Parathyroid adenoma (tissue), 2 donors: ENCODE measurements at regions not wholly inside any gene's neighbourhood (a gene's known extent, or its start where the extent isn't known, plus 50 kb on each side); places are given as distances from the start of the nearest gene placed in this dataset.

Experiments used
- H2AFZ ChIP-seq: fragments of 300-600 bp; sonication (generic); one replicate; pipeline ENCODE4 v1.7.0; 2017; ENCODE audit warnings: antibody characterized with exemption, mild to moderate bottlenecking
- H3K27ac ChIP-seq: fragments of 300-600 bp; sonication (generic); one replicate; pipeline ENCODE4 v1.7.0; 2017
- H3K27me3 ChIP-seq: fragments of 300-600 bp; sonication (generic); one replicate; pipeline ENCODE4 v1.7.0; 2017; ENCODE audit warnings: low read length; ENCODE audit not compliant: control insufficient read depth, insufficient read depth
- H3K36me3 ChIP-seq: fragments of 300-600 bp; sonication (generic); one replicate; pipeline ENCODE4 v1.7.0; 2017; ENCODE audit warnings: low read length; ENCODE audit not compliant: control insufficient read depth, insufficient read depth
- H3K4me1 ChIP-seq: fragments of 300-600 bp; sonication (generic); one replicate; pipeline ENCODE4 v1.7.0; 2017; ENCODE audit warnings: control low read depth
- H3K4me2 ChIP-seq: fragments of 300-600 bp; sonication (generic); one replicate; pipeline ENCODE4 v1.7.0; 2017; ENCODE audit warnings: low read length
- H3K4me3 ChIP-seq: fragments of 300-600 bp; sonication (generic); one replicate; pipeline ENCODE4 v1.7.0; 2017; ENCODE audit warnings: low read depth, low read length
- H3K79me2 ChIP-seq: fragments of 300-600 bp; sonication (generic); one replicate; pipeline ENCODE4 v1.7.0; 2017; ENCODE audit warnings: control low read depth
- H3K9ac ChIP-seq: fragments of 300-600 bp; sonication (generic); one replicate; pipeline ENCODE4 v1.7.0; 2017; ENCODE audit warnings: mild to moderate bottlenecking
- H3K9me3 ChIP-seq: fragments of 300-600 bp; sonication (generic); one replicate; pipeline ENCODE4 v1.7.0; 2017; ENCODE audit warnings: low read length; ENCODE audit not compliant: control insufficient read depth
- CTCF ChIP-seq: fragments of 300-600 bp; sonication (generic); IDR thresholded peaks from one replicate; pipeline ENCODE4 v1.7.0; 2017; ENCODE audit warnings: antibody characterized with exemption, mild to moderate bottlenecking
- donor health status: primary hyperparathyroidism.

DNA sequence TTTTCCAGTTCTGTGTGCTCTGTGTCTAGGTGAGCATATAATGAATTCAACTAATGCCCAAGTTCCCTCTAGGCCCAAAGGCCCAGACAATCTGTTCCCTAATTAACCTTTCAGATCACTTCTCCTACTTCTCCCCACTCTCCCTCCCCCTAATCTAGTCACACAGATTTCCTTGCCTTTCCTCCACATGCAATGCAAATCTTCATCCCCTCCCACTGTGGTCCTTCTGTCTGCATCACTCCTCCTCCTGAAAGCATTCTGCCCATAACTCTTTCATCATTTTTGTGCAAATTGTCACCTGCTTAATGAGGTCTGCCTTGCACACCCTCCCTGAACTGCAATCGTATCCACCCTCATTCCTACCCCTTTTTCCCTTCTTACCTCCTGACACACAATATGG lies 346.6 kb downstream of the FBXO8 start:
- no peak overlapping the region for H3K27ac ChIP-seq
- H3K9me3 ChIP-seq = no peaks in the 10 kb centered on the region
- TF ChIP-seq CTCF = no peak

GRCh38 chr4:173935622-173936405 lies 347.7 kb downstream of the FBXO8 start:
- Histone ChIP-seq H3K36me3 (no peaks in the 10 kb centered on the region), H3K79me2 (no peaks in the 10 kb centered on the region), H2AFZ (no peak overlapping the region), H3K9ac (no peak overlapping the region), H3K27ac (no peak overlapping the region), H3K4me3 (no peak overlapping the region), H3K27me3 (no peaks in the 10 kb centered on the region), H3K4me1 (no peaks in the 10 kb centered on the region), H3K9me3 (no peaks in the 10 kb centered on the region), H3K4me2 (no peak overlapping the region)
- TF ChIP-seq CTCF = no peak

More for the DNA sequence above, 346.6 kb downstream of the FBXO8 start:
- Histone ChIP-seq H3K27me3 (no peaks in the 10 kb centered on the region), H3K9ac (no peak overlapping the region), H3K79me2 (no peaks in the 10 kb centered on the region), H3K4me1 (no peaks in the 10 kb centered on the region), H3K36me3 (no peaks in the 10 kb centered on the region), H3K4me3 (no peak overlapping the region), H3K4me2 (no peak overlapping the region), H2AFZ (no peak overlapping the region)

DNA sequence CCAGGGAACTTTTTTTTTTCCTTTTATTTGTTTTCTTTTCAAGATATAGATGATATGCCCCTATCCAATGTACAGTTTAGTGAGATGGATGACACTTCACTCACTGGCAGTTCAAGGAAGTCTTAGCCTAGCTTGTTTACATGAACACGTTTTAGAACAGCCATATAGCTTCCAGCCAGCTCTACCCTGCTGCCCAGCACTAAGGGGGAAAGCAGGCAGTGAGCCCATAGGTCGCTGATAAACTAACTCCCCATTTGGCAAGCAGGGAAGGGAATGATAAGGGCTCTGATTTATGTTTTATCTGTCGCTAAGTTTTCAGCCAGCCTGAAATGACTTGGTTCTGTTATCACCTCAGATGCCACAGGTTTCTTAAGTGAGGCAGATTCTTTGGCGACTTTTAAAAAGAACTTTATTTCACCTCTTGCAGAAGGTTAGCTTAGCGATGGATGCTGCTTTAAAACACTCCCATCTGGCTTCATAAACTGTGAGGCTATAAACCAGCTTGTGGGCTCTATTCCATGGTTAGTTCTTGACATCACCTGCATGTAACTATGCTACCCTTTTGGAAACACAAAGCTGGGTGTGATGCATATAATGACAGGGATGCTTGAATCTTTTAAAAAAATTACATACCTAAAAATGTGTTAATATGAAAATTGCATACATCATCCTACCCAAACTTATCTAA lies 348.4 kb downstream of the FBXO8 start:
- H3K4me2 ChIP-seq = no peak overlapping the region
- no peak overlapping the region for H3K4me3 ChIP-seq
- no peaks in the 10 kb centered on the region for H3K79me2 ChIP-seq
- no peak overlapping the region for H3K9ac ChIP-seq
- no peak overlapping the region for H2AFZ ChIP-seq
- no peaks in the 10 kb centered on the region for H3K4me1 ChIP-seq
- no peaks in the 10 kb centered on the region for H3K36me3 ChIP-seq
- H3K27me3 ChIP-seq = no peaks in the 10 kb centered on the region
- no peak overlapping the region for H3K27ac ChIP-seq
- no peaks in the 10 kb centered on the region for H3K9me3 ChIP-seq
- TF ChIP-seq CTCF = no peak

DNA sequence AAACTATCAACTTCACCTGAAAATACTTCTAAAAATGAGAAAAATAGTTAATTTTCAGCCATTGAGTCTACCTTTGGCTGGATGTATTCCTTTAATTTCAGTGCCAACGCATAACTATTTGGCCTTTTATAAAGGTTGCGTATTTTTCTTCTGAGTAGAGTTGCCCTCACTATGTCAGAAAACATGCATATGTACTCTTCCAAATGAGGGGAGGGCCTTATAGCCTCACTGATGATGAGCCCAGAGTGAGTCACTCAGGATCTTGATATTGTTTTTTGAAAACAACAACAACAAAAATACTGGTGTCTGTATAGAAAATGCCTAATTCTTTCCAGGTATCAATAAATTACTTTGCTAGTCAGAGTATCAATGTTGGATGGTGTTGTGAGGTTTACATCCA lies 349.3 kb downstream of the FBXO8 start:
- no peaks in the 10 kb centered on the region for H3K4me1 ChIP-seq
- H3K27ac ChIP-seq = no peak overlapping the region
- no peak overlapping the region for H2AFZ ChIP-seq
- H3K27me3 ChIP-seq = no peaks in the 10 kb centered on the region
- H3K4me3 ChIP-seq = no peak overlapping the region
- no peak for TF ChIP-seq CTCF
- no peaks in the 10 kb centered on the region for H3K9me3 ChIP-seq
- no peaks in the 10 kb centered on the region for H3K36me3 ChIP-seq
- H3K79me2 ChIP-seq = no peaks in the 10 kb centered on the region
- no peak overlapping the region for H3K9ac ChIP-seq
- no peak overlapping the region for H3K4me2 ChIP-seq
